AG20443 (cell line): ENCODE measurements at regions not wholly inside any gene's neighbourhood (a gene's known extent, or its start where the extent isn't known, plus 50 kb on each side); places are given as distances from the start of the nearest gene placed in this dataset.
A peak's percentile ranks its signal among the peaks of the same experiment; 100 is the strongest.

Experiments used
- DNase-seq: peaks from one replicate; pipeline ENCODE4 v3.0.0; 2012; ENCODE audit warnings: low spot score, mixed read lengths

- DNase-seq, result no peak
These were observed 86.5 kb upstream of the TAF1B start for GRCh38 chr2:9756692-9757250.

GRCh38 chr2:9757501-9758264, 85.6 kb upstream of the TAF1B start:
- peak; percentile 68 for DNase-seq

GRCh38 chr2:9758741-9759140, 84.5 kb upstream of the TAF1B start:
- no peak for DNase-seq

GRCh38 chr2:9760069-9760901, 83.0 kb upstream of the TAF1B start:
- DNase-seq, result no peak

- DNase-seq, result no peak
These were observed 82.4 kb upstream of the TAF1B start for GRCh38 chr2:9760902-9761228.

- no peak for DNase-seq
These were observed 81.7 kb upstream of the TAF1B start for GRCh38 chr2:9761577-9761976.

- no peak for DNase-seq
These were observed 81.1 kb upstream of the TAF1B start for GRCh38 chr2:9762164-9762563.

- DNase-seq, result no peak
These were observed 80.3 kb upstream of the TAF1B start for GRCh38 chr2:9762941-9763340.

GRCh38 chr2:9763356-9764152, 79.7 kb upstream of the TAF1B start:
- DNase-seq, result no peak

GRCh38 chr2:9764153-9764778, 79.0 kb upstream of the TAF1B start:
- DNase-seq, result no peak

GRCh38 chr2:9765611-9766531, 77.4 kb upstream of the TAF1B start:
- DNase-seq, result no peak

GRCh38 chr2:9767656-9768281, 75.5 kb upstream of the TAF1B start:
- DNase-seq, result no peak

- no peak for DNase-seq
These were observed 74.9 kb upstream of the TAF1B start for GRCh38 chr2:9768388-9768787.

GRCh38 chr2:9769171-9770005, 73.9 kb upstream of the TAF1B start:
- DNase-seq, result no peak

GRCh38 chr2:9770006-9770307, 73.3 kb upstream of the TAF1B start:
- DNase-seq, result no peak

GRCh38 chr2:9770308-9771100, 72.8 kb upstream of the TAF1B start:
- peak; percentile 83 for DNase-seq

GRCh38 chr2:9771101-9771449, 72.2 kb upstream of the TAF1B start:
- no peak for DNase-seq

GRCh38 chr2:9771481-9772017, 71.7 kb upstream of the TAF1B start:
- peak; percentile 95 for DNase-seq
